ENCODE measurements at regions not wholly inside any gene's neighbourhood (a gene's known extent, or its start where the extent isn't known, plus 50 kb on each side); places are given as distances from the start of the nearest gene placed in this dataset.

GRCh38 chr7:41058986-41059741 is 643.7 kb downstream of the INHBA start:
- Mint-ChIP-seq H3K4me3 (no peak overlapping the region), H3K27me3 (no peaks in the 10 kb centered on the region), H3K9me3 (peaks cover 23% of the 10 kb centered on the region), H3K36me3 (no peaks in the 10 kb centered on the region), H3K27ac (no peak overlapping the region), H3K4me1 (ENCODE audit: low read depth) (no peaks in the 10 kb centered on the region)
- intact Hi-C loops (cut with micrococcal nuclease): no loop called here
- DNase-seq: no peak
- ChIA-PET POLR2A (no interaction called here), CTCF (no interaction called here)

GRCh38 chr7:41054960-41055661 is 647.8 kb downstream of the INHBA start:
- H3K4me1 Mint-ChIP-seq (ENCODE audit: low read depth): no peaks in the 10 kb centered on the region
- no peak for DNase-seq
- CTCF ChIA-PET: no interaction called here

GRCh38 chr7:41053820-41054219 is 649.1 kb downstream of the INHBA start:
- no peaks in the 10 kb centered on the region for H3K27me3 Mint-ChIP-seq
- CTCF ChIA-PET: interaction anchor here (0.6 kb wide), 1 partner anchor 66 kb away, joined by 3 read pairs; no protein-coding TSS in a partner anchor
- intact Hi-C loops (cut with micrococcal nuclease): no loop called here
- no peak for DNase-seq
- no peak overlapping the region for H3K4me3 Mint-ChIP-seq
- peaks cover 24% of the 10 kb centered on the region for H3K9me3 Mint-ChIP-seq
- POLR2A ChIA-PET: no interaction called here
- no peaks in the 10 kb centered on the region for H3K36me3 Mint-ChIP-seq
- H3K27ac Mint-ChIP-seq: no peak overlapping the region
- no peaks in the 10 kb centered on the region for H3K4me1 Mint-ChIP-seq (ENCODE audit: low read depth)

More at GRCh38 chr7:41054960-41055661, 647.8 kb downstream of the INHBA start:
- Mint-ChIP-seq H3K27ac (no peak overlapping the region), H3K27me3 (no peaks in the 10 kb centered on the region), H3K36me3 (no peaks in the 10 kb centered on the region), H3K4me3 (no peak overlapping the region), H3K9me3 (peaks cover 24% of the 10 kb centered on the region)
- POLR2A ChIA-PET: no interaction called here
- intact Hi-C loops (cut with micrococcal nuclease): no loop called here

- ChIA-PET POLR2A (no interaction called here), CTCF (no interaction called here)
- Mint-ChIP-seq H3K27ac (no peak overlapping the region), H3K27me3 (no peaks in the 10 kb centered on the region), H3K9me3 (peaks cover 14% of the 10 kb centered on the region), H3K36me3 (no peaks in the 10 kb centered on the region), H3K4me1 (ENCODE audit: low read depth) (no peaks in the 10 kb centered on the region), H3K4me3 (no peak overlapping the region)
- DNase-seq: no peak
- intact Hi-C loops (cut with micrococcal nuclease): no loop called here
Observed at GRCh38 chr7:41052736-41053135, 650.2 kb downstream of the INHBA start.

GRCh38 chr7:41052201-41052600 is 650.7 kb downstream of the INHBA start:
- intact Hi-C loops (cut with micrococcal nuclease): no loop called here
- no peak for DNase-seq
- no peak overlapping the region for H3K27ac Mint-ChIP-seq
- no peaks in the 10 kb centered on the region for H3K36me3 Mint-ChIP-seq
- ChIA-PET CTCF (no interaction called here), POLR2A (no interaction called here)
- peaks cover 11% of the 10 kb centered on the region for H3K9me3 Mint-ChIP-seq
- H3K4me3 Mint-ChIP-seq: no peak overlapping the region
- no peaks in the 10 kb centered on the region for H3K4me1 Mint-ChIP-seq (ENCODE audit: low read depth)
- H3K27me3 Mint-ChIP-seq: no peaks in the 10 kb centered on the region

- Mint-ChIP-seq H3K27ac (no peak overlapping the region), H3K27me3 (no peaks in the 10 kb centered on the region), H3K4me1 (ENCODE audit: low read depth) (no peaks in the 10 kb centered on the region), H3K36me3 (no peaks in the 10 kb centered on the region), H3K9me3 (peaks cover 8% of the 10 kb centered on the region), H3K4me3 (no peak overlapping the region)
- intact Hi-C loops (cut with micrococcal nuclease): no loop called here
- POLR2A ChIA-PET: no interaction called here
- CTCF ChIA-PET: no interaction called here
- no peak for DNase-seq
Observed at GRCh38 chr7:41051535-41051934, 651.4 kb downstream of the INHBA start.

- no peaks in the 10 kb centered on the region for H3K4me1 Mint-ChIP-seq (ENCODE audit: low read depth)
- POLR2A ChIA-PET: no interaction called here
- CTCF ChIA-PET: no interaction called here
- H3K27me3 Mint-ChIP-seq: no peaks in the 10 kb centered on the region
- intact Hi-C loops (cut with micrococcal nuclease): no loop called here
- DNase-seq: no peak
- no peak overlapping the region for H3K4me3 Mint-ChIP-seq
- H3K36me3 Mint-ChIP-seq: no peaks in the 10 kb centered on the region
- no peak overlapping the region for H3K27ac Mint-ChIP-seq
- H3K9me3 Mint-ChIP-seq: peaks cover 7% of the 10 kb centered on the region
Observed at GRCh38 chr7:41051062-41051461, 651.8 kb downstream of the INHBA start.

GRCh38 chr7:41048771-41049170 is 654.1 kb downstream of the INHBA start:
- Mint-ChIP-seq H3K4me3 (no peak overlapping the region), H3K36me3 (no peaks in the 10 kb centered on the region), H3K4me1 (ENCODE audit: low read depth) (no peaks in the 10 kb centered on the region), H3K27ac (no peak overlapping the region), H3K9me3 (peaks cover 6% of the 10 kb centered on the region), H3K27me3 (no peaks in the 10 kb centered on the region)
- intact Hi-C loops (cut with micrococcal nuclease): no loop called here
- CTCF ChIA-PET: no interaction called here
- no peak for DNase-seq
- POLR2A ChIA-PET: no interaction called here

GRCh38 chr7:41047789-41048191 is 655.1 kb downstream of the INHBA start:
- ChIA-PET CTCF (no interaction called here), POLR2A (no interaction called here)
- Mint-ChIP-seq H3K4me1 (ENCODE audit: low read depth) (no peaks in the 10 kb centered on the region), H3K9me3 (peaks cover 12% of the 10 kb centered on the region), H3K27me3 (no peaks in the 10 kb centered on the region), H3K36me3 (no peaks in the 10 kb centered on the region), H3K27ac (no peak overlapping the region), H3K4me3 (no peak overlapping the region)
- no peak for DNase-seq
- intact Hi-C loops (cut with micrococcal nuclease): no loop called here

- H3K27me3 Mint-ChIP-seq: no peaks in the 10 kb centered on the region
- intact Hi-C loops (cut with micrococcal nuclease): no loop called here
- no peaks in the 10 kb centered on the region for H3K36me3 Mint-ChIP-seq
- peaks cover 14% of the 10 kb centered on the region for H3K9me3 Mint-ChIP-seq
- no peak overlapping the region for H3K27ac Mint-ChIP-seq
- ChIA-PET CTCF (interaction anchor here (1.0 kb wide), 1 partner anchor 40 kb away, joined by 3 read pairs; no protein-coding TSS in a partner anchor), POLR2A (no interaction called here)
- H3K4me1 Mint-ChIP-seq (ENCODE audit: low read depth): no peaks in the 10 kb centered on the region
- DNase-seq: no peak
- H3K4me3 Mint-ChIP-seq: no peak overlapping the region
Observed at GRCh38 chr7:41047211-41047610, 655.7 kb downstream of the INHBA start.

GRCh38 chr7:41046776-41047175 is 656.1 kb downstream of the INHBA start:
- no peak for DNase-seq
- Mint-ChIP-seq H3K27ac (no peak overlapping the region), H3K9me3 (peaks cover 14% of the 10 kb centered on the region), H3K4me3 (no peak overlapping the region), H3K27me3 (no peaks in the 10 kb centered on the region), H3K4me1 (ENCODE audit: low read depth) (no peaks in the 10 kb centered on the region), H3K36me3 (no peaks in the 10 kb centered on the region)
- intact Hi-C loops (cut with micrococcal nuclease): no loop called here
- ChIA-PET POLR2A (no interaction called here), CTCF (interaction anchor here (1.0 kb wide), 1 partner anchor 40 kb away, joined by 3 read pairs; no protein-coding TSS in a partner anchor)

GRCh38 chr7:41046221-41046761 is 656.6 kb downstream of the INHBA start:
- intact Hi-C loops (cut with micrococcal nuclease): no loop called here
- POLR2A ChIA-PET: no interaction called here

More at GRCh38 chr7:41046221-41046761, 656.6 kb downstream of the INHBA start:
- Mint-ChIP-seq H3K4me1 (ENCODE audit: low read depth) (no peaks in the 10 kb centered on the region), H3K36me3 (no peaks in the 10 kb centered on the region), H3K4me3 (no peak overlapping the region), H3K27me3 (no peaks in the 10 kb centered on the region), H3K27ac (no peak overlapping the region), H3K9me3 (peaks cover 14% of the 10 kb centered on the region)
- no peak for DNase-seq
- CTCF ChIA-PET: interaction anchor here (1.0 kb wide), 1 partner anchor 41 kb away, joined by 3 read pairs; no protein-coding TSS in a partner anchor

Measured in activated CD4-positive, alpha-beta memory T cell treated with anti-CD3 and anti-CD28 coated beads for 36 hours (primary cell).